Esophagus squamous epithelium (tissue), 5 donors: ENCODE measurements at regions not wholly inside any gene's neighbourhood (a gene's known extent, or its start where the extent isn't known, plus 50 kb on each side); places are given as distances from the start of the nearest gene placed in this dataset.

Experiments
- DNase-seq: peaks from one replicate; lab custom pipeline; 2025; lab: John Stamatoyannopoulos, UW
- H3K27ac ChIP-seq, 4 donors: fragments of 200-600 bp; sonication (generic); one replicate each; pipeline ENCODE4 v1.5.1; 2016 to 2019; ENCODE audit warnings: mild to moderate bottlenecking in 1 of 4
- H3K27me3 ChIP-seq, 4 donors: fragments of 200-600 bp; sonication (generic); 1 replicate in 3 of 4; 2 replicates in 1 of 4; pipeline versions ENCODE4 v1.5.1 to v1.6.0; 2017 to 2021; ENCODE audit warnings: antibody characterized with exemption in 1 of 4
- H3K36me3 ChIP-seq, 3 donors: fragments of 200-600 bp; sonication (generic); one replicate each; pipeline ENCODE4 v1.5.1; 2016 to 2019
- H3K4me1 ChIP-seq, 3 donors: fragments of 200-600 bp; sonication (generic); one replicate each; pipeline ENCODE4 v1.5.1; 2017 to 2019
- H3K4me3 ChIP-seq, 4 donors: fragments of 200-600 bp; sonication (generic); 1 replicate in 3 of 4; 2 replicates in 1 of 4; pipeline ENCODE4 v1.5.1; 2016 to 2019; ENCODE audit warnings: mild to moderate bottlenecking in 2 of 4, moderate library complexity in 1 of 4
- H3K9me3 ChIP-seq, 3 donors: fragments of 200-600 bp; sonication (generic); one replicate each; pipeline ENCODE4 v1.5.1; 2016 to 2019
- CTCF ChIP-seq, 6 experiments: fragments of 450-650 bp in 4 of 6; fragments of 200-600 bp in 2 of 6; sonication (generic) in 2 of 6; IDR thresholded peaks; one replicate each; pipeline ENCODE4 v1.5.1; 2016 to 2019; ENCODE audit warnings: antibody characterized with exemption in 6 of 6, mild to moderate bottlenecking in 4 of 6, moderate library complexity in 4 of 6
- POLR2A ChIP-seq, 4 donors: fragments of 450-650 bp; IDR thresholded peaks; one replicate each; pipeline ENCODE4 v1.6.1; 2017; ENCODE audit warnings: antibody characterized with exemption in 4 of 4, mild to moderate bottlenecking in 4 of 4, moderate library complexity in 3 of 4
- WGBS, 2 donors: methylation state at CpG; one replicate each; pipeline ENCODE4 v1.1.5; 2018; 5-methylcytosine and 5-hydroxymethylcytosine counted together
- intact Hi-C: fragments of 100-400 bp; cut with DNase I; formaldehyde crosslinking; loops from one replicate; pipeline ENCODE4 v1.15.0; 2022
- donor health status: DM: yes; HTN: yes; CAD: no.

- no peak overlapping the region for H3K4me3 ChIP-seq
- H3K9me3 ChIP-seq: no peaks in the 10 kb centered on the region
- no peaks in the 10 kb centered on the region for H3K4me1 ChIP-seq
- intact Hi-C loops: no loop called here
- H3K36me3 ChIP-seq: no peaks in the 10 kb centered on the region
- DNase-seq: no peak
- no peaks in the 10 kb centered on the region for H3K27me3 ChIP-seq
- H3K27ac ChIP-seq: no peak overlapping the region
- TF ChIP-seq POLR2A (IDR thresholded peaks at IDR 0.05) (no peak), CTCF (IDR thresholded peaks at IDR 0.05) (no peak)
These were observed 102.2 kb upstream of the TMEM161B start for GRCh38 chr5:88370824-88371223.

GRCh38 chr5:88368201-88368600, 99.6 kb upstream of the TMEM161B start:
- TF ChIP-seq POLR2A (IDR thresholded peaks at IDR 0.05) (no peak), CTCF (IDR thresholded peaks at IDR 0.05) (no peak)
- no peak for DNase-seq
- intact Hi-C loops: no loop called here
- H3K4me3 ChIP-seq: no peak overlapping the region
- WGBS, 2 donors: 77 to 83% methylated on average over 2 of the region's 2 CpGs
- no peaks in the 10 kb centered on the region for H3K9me3 ChIP-seq
- no peaks in the 10 kb centered on the region for H3K27me3 ChIP-seq
- no peaks in the 10 kb centered on the region for H3K36me3 ChIP-seq
- no peaks in the 10 kb centered on the region for H3K4me1 ChIP-seq
- no peak overlapping the region for H3K27ac ChIP-seq

- no peaks in the 10 kb centered on the region for H3K36me3 ChIP-seq
- TF ChIP-seq POLR2A (IDR thresholded peaks at IDR 0.05) (no peak), CTCF (IDR thresholded peaks at IDR 0.05) (no peak)
- no peak for DNase-seq
- WGBS, 2 donors: 68 to 73% methylated on average over 4 of the region's 4 CpGs
- intact Hi-C loops: no loop called here
- no peaks in the 10 kb centered on the region for H3K9me3 ChIP-seq
- H3K4me1 ChIP-seq: no peaks in the 10 kb centered on the region
- H3K27me3 ChIP-seq: no peaks in the 10 kb centered on the region
- no peak overlapping the region for H3K27ac ChIP-seq
- no peak overlapping the region for H3K4me3 ChIP-seq
These were observed 96.3 kb upstream of the TMEM161B start for GRCh38 chr5:88364991-88365390.

- WGBS, 2 donors: 56 to 67% methylated on average over 1 of the region's 1 CpG
These were observed 86.9 kb upstream of the TMEM161B start for GRCh38 chr5:88355490-88356050.

GRCh38 chr5:88325868-88326267, 57.2 kb upstream of the TMEM161B start:
- 81 to 83% methylated on average over 4 of the region's 4 CpGs for WGBS, 2 donors
- Histone ChIP-seq H3K9me3 (no peaks in the 10 kb centered on the region), H3K36me3 (no peaks in the 10 kb centered on the region), H3K4me1 (no peaks in the 10 kb centered on the region), H3K27ac (no peak overlapping the region), H3K27me3 (no peaks in the 10 kb centered on the region), H3K4me3 (no peak overlapping the region)
- no peak for DNase-seq
- TF ChIP-seq POLR2A (IDR thresholded peaks at IDR 0.05) (no peak), CTCF (IDR thresholded peaks at IDR 0.05) (no peak)
- intact Hi-C loops: no loop called here

More at GRCh38 chr5:88355490-88356050, 86.9 kb upstream of the TMEM161B start:
- no peak for TF ChIP-seq POLR2A (IDR thresholded peaks at IDR 0.05)
- TF ChIP-seq CTCF (IDR thresholded peaks at IDR 0.05): no peak
- Histone ChIP-seq H3K9me3 (no peaks in the 10 kb centered on the region), H3K4me1 (no peaks in the 10 kb centered on the region), H3K27me3 (no peaks in the 10 kb centered on the region), H3K27ac (no peak overlapping the region), H3K4me3 (no peak overlapping the region), H3K36me3 (no peaks in the 10 kb centered on the region)
- intact Hi-C loops: no loop called here
- no peak for DNase-seq
